HepG2 (cell line): ENCODE measurements at regions not wholly inside any gene's neighbourhood (a gene's known extent, or its start where the extent isn't known, plus 50 kb on each side); places are given as distances from the start of the nearest gene placed in this dataset.

Experiments
- IKZF1 ChIP-seq: fragments of 450-650 bp; IDR thresholded peaks from 2 replicates; pipeline ENCODE4 v1.7.1; 2016
- NCOR1 ChIP-seq: fragments of 200-600 bp; sonication (generic); IDR thresholded peaks from 2 replicates; pipeline ENCODE4 v1.7.0; 2017; ENCODE audit warnings: antibody characterized with exemption, low read length, borderline replicate concordance
- RAD21 ChIP-seq: fragments of 450-650 bp; formaldehyde crosslinking; IDR thresholded peaks from 2 replicates; pipeline ENCODE4 v1.5.0; 2020; ENCODE audit warnings: mild to moderate bottlenecking
- TAF1 ChIP-seq: sonication (generic); formaldehyde crosslinking; IDR thresholded peaks from 2 replicates; pipeline ENCODE4 v1.4.0; 2020; ENCODE audit warnings: missing genetic modification reagents
- TRIM24 ChIP-seq: sonication (generic); formaldehyde crosslinking; IDR thresholded peaks from 2 replicates; pipeline ENCODE4 v1.8.0; 2022; ENCODE audit warnings: mild to moderate bottlenecking, missing genetic modification reagents
- U2AF2 ChIP-seq: fragments of 200-400 bp; formaldehyde crosslinking; IDR thresholded peaks from 2 replicates; pipeline ENCODE4 v1.6.1; 2017; ENCODE audit warnings: low read depth, mild to moderate bottlenecking, low read length
- ZNF740 ChIP-seq: sonication (generic); formaldehyde crosslinking; IDR thresholded peaks from 2 replicates; pipeline ENCODE4 v1.4.0; 2020; ENCODE audit warnings: missing genetic modification reagents
- TF ChIP-seq, protein P1 (sequence below): sonication (generic); formaldehyde crosslinking; IDR thresholded peaks from 2 replicates; pipeline ENCODE4 v1.5.0; 2020; ENCODE audit warnings: mild to moderate bottlenecking, missing genetic modification reagents, moderate library complexity
- TF ChIP-seq, protein P2 (sequence below): sonication (generic); formaldehyde crosslinking; IDR thresholded peaks from 2 replicates; pipeline ENCODE4 v1.4.0; 2020; ENCODE audit warnings: mild to moderate bottlenecking, missing genetic modification reagents
- TF ChIP-seq, protein P3 (sequence below): sonication (generic); formaldehyde crosslinking; IDR thresholded peaks from 2 replicates; pipeline ENCODE4 v1.4.0; 2020; ENCODE audit warnings: low read depth, mild to moderate bottlenecking, missing genetic modification reagents

GRCh38 chr10:91689731-91690168 is 56.9 kb upstream of the PPP1R3C start:
- TF ChIP-seq IKZF1 (no peak), U2AF2 (no peak), ZNF740 (CRISPR knock-in tag) (no peak), TRIM24 (CRISPR knock-in tag) (no peak), NCOR1 (no peak), TAF1 (no peak), RAD21 (CRISPR knock-in tag) (no peak)
- TF ChIP-seq, protein P1, sequence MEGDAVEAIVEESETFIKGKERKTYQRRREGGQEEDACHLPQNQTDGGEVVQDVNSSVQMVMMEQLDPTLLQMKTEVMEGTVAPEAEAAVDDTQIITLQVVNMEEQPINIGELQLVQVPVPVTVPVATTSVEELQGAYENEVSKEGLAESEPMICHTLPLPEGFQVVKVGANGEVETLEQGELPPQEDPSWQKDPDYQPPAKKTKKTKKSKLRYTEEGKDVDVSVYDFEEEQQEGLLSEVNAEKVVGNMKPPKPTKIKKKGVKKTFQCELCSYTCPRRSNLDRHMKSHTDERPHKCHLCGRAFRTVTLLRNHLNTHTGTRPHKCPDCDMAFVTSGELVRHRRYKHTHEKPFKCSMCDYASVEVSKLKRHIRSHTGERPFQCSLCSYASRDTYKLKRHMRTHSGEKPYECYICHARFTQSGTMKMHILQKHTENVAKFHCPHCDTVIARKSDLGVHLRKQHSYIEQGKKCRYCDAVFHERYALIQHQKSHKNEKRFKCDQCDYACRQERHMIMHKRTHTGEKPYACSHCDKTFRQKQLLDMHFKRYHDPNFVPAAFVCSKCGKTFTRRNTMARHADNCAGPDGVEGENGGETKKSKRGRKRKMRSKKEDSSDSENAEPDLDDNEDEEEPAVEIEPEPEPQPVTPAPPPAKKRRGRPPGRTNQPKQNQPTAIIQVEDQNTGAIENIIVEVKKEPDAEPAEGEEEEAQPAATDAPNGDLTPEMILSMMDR: no peak
- TF ChIP-seq, protein P2, sequence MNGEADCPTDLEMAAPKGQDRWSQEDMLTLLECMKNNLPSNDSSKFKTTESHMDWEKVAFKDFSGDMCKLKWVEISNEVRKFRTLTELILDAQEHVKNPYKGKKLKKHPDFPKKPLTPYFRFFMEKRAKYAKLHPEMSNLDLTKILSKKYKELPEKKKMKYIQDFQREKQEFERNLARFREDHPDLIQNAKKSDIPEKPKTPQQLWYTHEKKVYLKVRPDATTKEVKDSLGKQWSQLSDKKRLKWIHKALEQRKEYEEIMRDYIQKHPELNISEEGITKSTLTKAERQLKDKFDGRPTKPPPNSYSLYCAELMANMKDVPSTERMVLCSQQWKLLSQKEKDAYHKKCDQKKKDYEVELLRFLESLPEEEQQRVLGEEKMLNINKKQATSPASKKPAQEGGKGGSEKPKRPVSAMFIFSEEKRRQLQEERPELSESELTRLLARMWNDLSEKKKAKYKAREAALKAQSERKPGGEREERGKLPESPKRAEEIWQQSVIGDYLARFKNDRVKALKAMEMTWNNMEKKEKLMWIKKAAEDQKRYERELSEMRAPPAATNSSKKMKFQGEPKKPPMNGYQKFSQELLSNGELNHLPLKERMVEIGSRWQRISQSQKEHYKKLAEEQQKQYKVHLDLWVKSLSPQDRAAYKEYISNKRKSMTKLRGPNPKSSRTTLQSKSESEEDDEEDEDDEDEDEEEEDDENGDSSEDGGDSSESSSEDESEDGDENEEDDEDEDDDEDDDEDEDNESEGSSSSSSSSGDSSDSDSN (CRISPR knock-in tag): no peak
- TF ChIP-seq, protein P3, sequence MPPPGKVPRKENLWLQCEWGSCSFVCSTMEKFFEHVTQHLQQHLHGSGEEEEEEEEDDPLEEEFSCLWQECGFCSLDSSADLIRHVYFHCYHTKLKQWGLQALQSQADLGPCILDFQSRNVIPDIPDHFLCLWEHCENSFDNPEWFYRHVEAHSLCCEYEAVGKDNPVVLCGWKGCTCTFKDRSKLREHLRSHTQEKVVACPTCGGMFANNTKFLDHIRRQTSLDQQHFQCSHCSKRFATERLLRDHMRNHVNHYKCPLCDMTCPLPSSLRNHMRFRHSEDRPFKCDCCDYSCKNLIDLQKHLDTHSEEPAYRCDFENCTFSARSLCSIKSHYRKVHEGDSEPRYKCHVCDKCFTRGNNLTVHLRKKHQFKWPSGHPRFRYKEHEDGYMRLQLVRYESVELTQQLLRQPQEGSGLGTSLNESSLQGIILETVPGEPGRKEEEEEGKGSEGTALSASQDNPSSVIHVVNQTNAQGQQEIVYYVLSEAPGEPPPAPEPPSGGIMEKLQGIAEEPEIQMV (CRISPR knock-in tag): no peak
